HG03159 (cell line): ENCODE measurements at regions not wholly inside any gene's neighbourhood (a gene's known extent, or its start where the extent isn't known, plus 50 kb on each side); places are given as distances from the start of the nearest gene placed in this dataset.
"Not testable (repeated sequence)": the region's sequence is repeated elsewhere in the genome, so short reads cannot be mapped to it uniquely, and the experiment has no call there.

Experiments used
- ATAC-seq: cut with Tn5 transposase; IDR thresholded peaks from one replicate; pipeline ENCODE4 v1.9.1; 2021; ENCODE audit warnings: mild to moderate bottlenecking, moderate library complexity; ENCODE audit not compliant: unreplicated experiment

- ATAC-seq, result no peak
Observed at GRCh38 chr16:62794724-62795123, 758.5 kb upstream of the CDH8 start.

- ATAC-seq, result not testable (repeated sequence)
Observed at GRCh38 chr16:62780081-62780480, 743.8 kb upstream of the CDH8 start.

- ATAC-seq, result no peak
Observed at GRCh38 chr16:62764572-62764971, 728.3 kb upstream of the CDH8 start.

- ATAC-seq, result no peak
Observed at GRCh38 chr16:62760398-62760797, 724.2 kb upstream of the CDH8 start.

- no peak for ATAC-seq
Observed at GRCh38 chr16:62755938-62756337, 719.7 kb upstream of the CDH8 start.

- no peak for ATAC-seq
Observed at GRCh38 chr16:62752854-62753253, 716.6 kb upstream of the CDH8 start.

- ATAC-seq, result no peak
Observed at GRCh38 chr16:62751218-62751617, 715.0 kb upstream of the CDH8 start.

- no peak for ATAC-seq
Observed at GRCh38 chr16:62741692-62742091, 705.5 kb upstream of the CDH8 start.

GRCh38 chr16:62738666-62739460, 702.6 kb upstream of the CDH8 start:
- ATAC-seq, result no peak

GRCh38 chr16:62732092-62732491, 695.9 kb upstream of the CDH8 start:
- no peak for ATAC-seq

- ATAC-seq, result not testable (repeated sequence)
Observed at GRCh38 chr16:62724670-62725269, 688.5 kb upstream of the CDH8 start.

GRCh38 chr16:62720651-62721050, 684.4 kb upstream of the CDH8 start:
- ATAC-seq, result no peak

GRCh38 chr16:62717026-62717425, 680.8 kb upstream of the CDH8 start:
- no peak for ATAC-seq

GRCh38 chr16:62715701-62716100, 679.5 kb upstream of the CDH8 start:
- no peak for ATAC-seq

GRCh38 chr16:62712566-62712965, 676.3 kb upstream of the CDH8 start:
- ATAC-seq, result no peak

GRCh38 chr16:62711797-62712196, 675.6 kb upstream of the CDH8 start:
- no peak for ATAC-seq

GRCh38 chr16:62709794-62710193, 673.6 kb upstream of the CDH8 start:
- no peak for ATAC-seq

- no peak for ATAC-seq
Observed at GRCh38 chr16:62701426-62701825, 665.2 kb upstream of the CDH8 start.

- ATAC-seq, result no peak
Observed at GRCh38 chr16:62700426-62701294, 664.4 kb upstream of the CDH8 start.

- ATAC-seq, result no peak
Observed at GRCh38 chr16:62692685-62693084, 656.4 kb upstream of the CDH8 start.

GRCh38 chr16:62681819-62682218, 645.6 kb upstream of the CDH8 start:
- no peak for ATAC-seq

- no peak for ATAC-seq
Observed at GRCh38 chr16:62678796-62679195, 642.6 kb upstream of the CDH8 start.
